DND-41 (cell line): ENCODE measurements at regions not wholly inside any gene's neighbourhood (a gene's known extent, or its start where the extent isn't known, plus 50 kb on each side); places are given as distances from the start of the nearest gene placed in this dataset.

ENCODE experiments used
- ATAC-seq: fragments of 200-7000 bp; cut with Tn5 transposase; 3 replicates; pipeline ENCODE4 v1.9.1; 2021; ENCODE audit warnings: low read depth; ENCODE audit not compliant: insufficient read depth
- DNase-seq: peaks from one replicate; pipeline ENCODE4 v3.0.0-alpha.2; 2020
- H2AFZ ChIP-seq: 2 replicates; pipeline ENCODE4 v1.6.0; 2012; ENCODE audit warnings: low read depth, low read length
- H3K27ac ChIP-seq: 2 replicates; pipeline ENCODE4 v1.5.1; 2012; ENCODE audit warnings: low read length, inconsistent platforms
- H3K27me3 ChIP-seq: fragments of 200-600 bp; sonication (generic); 2 replicates; pipeline ENCODE4 v1.6.0; 2012; ENCODE audit warnings: low read length, mild to moderate bottlenecking, inconsistent platforms; ENCODE audit not compliant: insufficient read depth, poor library complexity
- H3K36me3 ChIP-seq: 2 replicates; pipeline ENCODE4 v1.5.1; 2012; ENCODE audit warnings: low read length, inconsistent platforms; ENCODE audit not compliant: insufficient read depth
- H3K4me1 ChIP-seq: 2 replicates; pipeline ENCODE4 v1.5.1; 2012; ENCODE audit warnings: mild to moderate bottlenecking, low read length; ENCODE audit not compliant: insufficient read depth
- H3K4me2 ChIP-seq: 2 replicates; pipeline ENCODE4 v1.6.0; 2012; ENCODE audit warnings: mild to moderate bottlenecking, moderate library complexity, low read length, inconsistent platforms; ENCODE audit not compliant: insufficient read depth
- H3K4me3 ChIP-seq, 2 experiments: fragments of 200-600 bp in 1 of 2; shearing (Covaris generic) in 1 of 2; 2 replicates each; pipeline ENCODE4 v1.5.1; 2012 to 2016; ENCODE audit warnings: inconsistent platforms in 2 of 2, low read length in 2 of 2, mild to moderate bottlenecking in 2 of 2, low read depth in 1 of 2, moderate library complexity in 1 of 2
- H3K79me2 ChIP-seq: 2 replicates; pipeline ENCODE4 v1.6.0; 2012; ENCODE audit warnings: low read length, inconsistent platforms; ENCODE audit not compliant: insufficient read depth
- H3K9ac ChIP-seq: 2 replicates; pipeline ENCODE4 v1.6.0; 2012; ENCODE audit warnings: low read depth, mild to moderate bottlenecking, inconsistent platforms, low read length, moderate library complexity
- H3K9me3 ChIP-seq: 2 replicates; pipeline ENCODE4 v1.5.1; 2012; ENCODE audit warnings: low read length, moderate library complexity, mild to moderate bottlenecking, inconsistent platforms; ENCODE audit not compliant: insufficient read depth, severe bottlenecking
- H4K20me1 ChIP-seq: 2 replicates; pipeline ENCODE4 v1.6.0; 2012; ENCODE audit warnings: low read length; ENCODE audit not compliant: insufficient read depth
- EZH2 ChIP-seq: IDR thresholded peaks from 3 replicates; pipeline ENCODE4 v1.6.1; 2012; ENCODE audit warnings: borderline replicate concordance, low read depth, mild to moderate bottlenecking, moderate library complexity, low read length, inconsistent platforms; ENCODE audit not compliant: severe bottlenecking
- TF ChIP-seq, protein P1 (sequence below): IDR thresholded peaks from 2 replicates; pipeline ENCODE4 v1.5.1; 2012; ENCODE audit warnings: borderline replicate concordance, low read length, moderate library complexity, mild to moderate bottlenecking; ENCODE audit not compliant: poor library complexity, severe bottlenecking; ENCODE audit errors: extremely low read depth

DNA sequence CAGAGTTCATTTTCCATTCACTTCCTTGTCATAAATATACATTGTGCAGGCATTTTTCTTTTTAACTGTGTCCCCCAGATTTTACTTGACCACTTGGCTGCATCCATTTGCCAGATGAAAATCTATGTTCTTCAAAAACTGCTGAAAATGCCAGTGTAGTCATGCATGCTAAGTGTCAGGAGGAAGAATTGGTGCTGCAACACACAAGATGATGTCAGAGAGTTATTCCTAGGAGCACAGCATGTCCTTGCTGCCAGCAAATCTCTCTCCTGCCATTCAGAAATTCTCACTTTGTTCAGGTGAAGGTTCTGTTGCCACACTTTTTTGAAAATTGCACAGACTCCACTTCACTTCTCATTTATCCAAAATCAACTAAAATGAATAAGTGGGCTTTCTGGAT lies 106.4 kb upstream of the MAGI3 start:
- Histone ChIP-seq H3K27ac (no peak overlapping the region), H3K4me1 (no peaks in the 10 kb centered on the region), H2AFZ (no peak overlapping the region), H3K27me3 (peaks cover 8% of the 10 kb centered on the region), H3K9ac (no peak overlapping the region), H3K9me3 (no peaks in the 10 kb centered on the region), H3K36me3 (no peaks in the 10 kb centered on the region), H4K20me1 (no peaks in the 10 kb centered on the region), H3K4me3 (no peak overlapping the region), H3K4me2 (no peak overlapping the region), H3K79me2 (no peaks in the 10 kb centered on the region)
- no peak for DNase-seq
- TF ChIP-seq, protein P1, sequence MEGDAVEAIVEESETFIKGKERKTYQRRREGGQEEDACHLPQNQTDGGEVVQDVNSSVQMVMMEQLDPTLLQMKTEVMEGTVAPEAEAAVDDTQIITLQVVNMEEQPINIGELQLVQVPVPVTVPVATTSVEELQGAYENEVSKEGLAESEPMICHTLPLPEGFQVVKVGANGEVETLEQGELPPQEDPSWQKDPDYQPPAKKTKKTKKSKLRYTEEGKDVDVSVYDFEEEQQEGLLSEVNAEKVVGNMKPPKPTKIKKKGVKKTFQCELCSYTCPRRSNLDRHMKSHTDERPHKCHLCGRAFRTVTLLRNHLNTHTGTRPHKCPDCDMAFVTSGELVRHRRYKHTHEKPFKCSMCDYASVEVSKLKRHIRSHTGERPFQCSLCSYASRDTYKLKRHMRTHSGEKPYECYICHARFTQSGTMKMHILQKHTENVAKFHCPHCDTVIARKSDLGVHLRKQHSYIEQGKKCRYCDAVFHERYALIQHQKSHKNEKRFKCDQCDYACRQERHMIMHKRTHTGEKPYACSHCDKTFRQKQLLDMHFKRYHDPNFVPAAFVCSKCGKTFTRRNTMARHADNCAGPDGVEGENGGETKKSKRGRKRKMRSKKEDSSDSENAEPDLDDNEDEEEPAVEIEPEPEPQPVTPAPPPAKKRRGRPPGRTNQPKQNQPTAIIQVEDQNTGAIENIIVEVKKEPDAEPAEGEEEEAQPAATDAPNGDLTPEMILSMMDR = no peak
- no peak for TF ChIP-seq EZH2
- ATAC-seq = no peak

DNA sequence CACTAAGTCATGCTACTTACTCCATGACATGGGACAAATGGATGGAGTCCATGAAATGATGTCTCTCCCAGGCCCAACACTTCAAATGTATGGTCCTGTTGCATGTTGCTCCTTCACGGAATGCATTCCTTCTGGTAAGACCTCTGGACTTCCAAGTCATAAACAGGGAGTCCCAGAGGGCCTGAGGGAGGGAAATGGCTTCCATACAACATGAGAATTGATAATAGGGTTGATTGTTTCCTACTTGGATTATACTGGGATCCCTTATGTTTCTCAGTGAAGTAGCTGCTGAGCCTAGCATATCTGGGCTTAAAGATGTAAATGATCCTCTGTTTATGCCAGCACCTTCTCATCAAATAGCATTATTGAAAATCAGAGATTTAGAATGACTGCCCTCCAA lies 104.2 kb upstream of the MAGI3 start:
- no peaks in the 10 kb centered on the region for H3K36me3 ChIP-seq
- H3K27ac ChIP-seq = no peak overlapping the region
- no peaks in the 10 kb centered on the region for H3K79me2 ChIP-seq
- no peak overlapping the region for H3K4me3 ChIP-seq
- H3K9me3 ChIP-seq = no peaks in the 10 kb centered on the region
- H3K4me1 ChIP-seq = no peaks in the 10 kb centered on the region
- no peak for TF ChIP-seq EZH2
- TF ChIP-seq, protein P1 = no peak
- H2AFZ ChIP-seq = no peak overlapping the region
- DNase-seq (no peak), ATAC-seq (no peak)
- H3K27me3 ChIP-seq = peaks cover 2% of the 10 kb centered on the region
- H3K9ac ChIP-seq = no peak overlapping the region
- no peaks in the 10 kb centered on the region for H4K20me1 ChIP-seq
- no peak overlapping the region for H3K4me2 ChIP-seq

DNA sequence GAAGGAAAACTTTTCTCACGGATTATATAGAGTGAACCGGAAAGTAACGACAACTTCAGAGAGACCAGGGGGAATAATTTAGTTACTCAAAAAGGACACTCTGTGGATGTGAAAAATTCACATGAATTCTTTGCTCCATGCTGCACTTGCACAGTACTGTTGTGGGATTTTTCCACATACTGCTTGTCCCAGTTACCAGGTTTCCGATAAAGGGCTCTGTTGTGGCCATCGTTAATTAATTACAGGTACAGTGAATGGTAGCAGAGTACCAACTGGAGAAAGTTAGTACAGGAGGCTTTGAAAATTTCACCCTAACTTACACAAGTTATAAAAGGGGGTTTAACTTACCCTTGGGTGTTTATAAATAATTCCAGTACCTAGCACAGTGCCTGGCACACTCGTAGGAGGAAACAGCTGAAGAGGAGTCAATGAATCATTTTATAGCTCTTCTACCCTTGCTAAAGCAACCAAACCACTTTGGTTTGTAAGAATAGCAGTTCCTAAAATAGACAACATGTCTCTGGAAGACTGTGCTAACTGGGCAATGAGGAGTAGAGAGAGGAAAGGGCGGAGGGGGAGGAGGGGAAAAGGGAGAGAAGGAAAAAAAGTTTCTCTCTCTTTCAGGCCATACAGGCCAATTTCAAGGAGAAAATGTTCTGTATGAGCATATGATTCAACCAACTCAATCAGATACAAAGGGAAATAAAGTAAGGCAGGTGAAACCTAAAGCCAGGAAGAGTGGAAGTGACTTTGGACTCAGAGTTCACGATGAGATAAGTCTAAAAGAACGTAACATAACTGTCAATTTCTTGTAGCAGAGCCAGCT lies 98.3 kb upstream of the MAGI3 start:
- H2AFZ ChIP-seq = no peak overlapping the region

More for the DNA sequence above, 98.3 kb upstream of the MAGI3 start:
- no peak overlapping the region for H3K9ac ChIP-seq
- H3K4me1 ChIP-seq = no peaks in the 10 kb centered on the region
- no peaks in the 10 kb centered on the region for H4K20me1 ChIP-seq
- no peak overlapping the region for H3K4me3 ChIP-seq
- DNase-seq = no peak
- peaks cover 2% of the 10 kb centered on the region for H3K27me3 ChIP-seq
- no peak overlapping the region for H3K4me2 ChIP-seq
- no peaks in the 10 kb centered on the region for H3K9me3 ChIP-seq
- no peak overlapping the region for H3K27ac ChIP-seq
- TF ChIP-seq EZH2 = no peak
- TF ChIP-seq, protein P1 = no peak
- H3K79me2 ChIP-seq = no peaks in the 10 kb centered on the region
- no peak for ATAC-seq
- H3K36me3 ChIP-seq = no peaks in the 10 kb centered on the region
